Choroid plexus epithelial cell (primary cell): ENCODE measurements at regions not wholly inside any gene's neighbourhood (a gene's known extent, or its start where the extent isn't known, plus 50 kb on each side); places are given as distances from the start of the nearest gene placed in this dataset.

Experiments
- DNase-seq: peaks from one replicate; pipeline ENCODE4 v3.0.0-alpha.2; 2010; ENCODE audit warnings: low read depth
- H3K4me3 ChIP-seq: 2 replicates; pipeline ENCODE4 v1.5.1; 2011; ENCODE audit warnings: low read depth, mild to moderate bottlenecking, control low read depth, low read length, moderate library complexity
- TF ChIP-seq, protein P1 (sequence below): conservative IDR thresholded peaks from 2 replicates; pipeline ENCODE4 v1.5.1; 2011; ENCODE audit warnings: low read depth, mild to moderate bottlenecking, control low read depth, inconsistent platforms, low read length, moderate library complexity

DNA sequence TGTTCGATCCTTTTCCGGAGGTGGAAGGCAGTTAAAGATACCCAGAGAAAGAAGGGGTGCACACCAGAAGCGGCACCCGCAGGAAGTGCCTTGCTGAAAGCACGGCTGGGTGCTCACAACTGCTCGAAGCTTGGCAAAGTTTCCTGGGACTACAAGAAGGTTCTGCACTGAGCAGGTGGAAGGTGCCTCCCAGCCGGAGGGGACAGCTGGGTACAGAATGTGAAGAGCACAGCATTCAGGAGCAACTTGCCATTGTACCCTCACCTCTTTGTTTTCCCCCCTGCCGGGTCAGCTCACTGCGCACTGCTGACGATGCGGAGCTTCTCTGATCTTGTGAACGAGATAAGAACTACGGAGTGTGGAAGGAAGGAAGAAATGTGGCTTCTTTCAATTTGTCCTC, 289.2 kb downstream of the FBXW7 start:
- H3K4me3 ChIP-seq, result no peak overlapping the region
- DNase-seq, result no peak
- TF ChIP-seq, protein P1, sequence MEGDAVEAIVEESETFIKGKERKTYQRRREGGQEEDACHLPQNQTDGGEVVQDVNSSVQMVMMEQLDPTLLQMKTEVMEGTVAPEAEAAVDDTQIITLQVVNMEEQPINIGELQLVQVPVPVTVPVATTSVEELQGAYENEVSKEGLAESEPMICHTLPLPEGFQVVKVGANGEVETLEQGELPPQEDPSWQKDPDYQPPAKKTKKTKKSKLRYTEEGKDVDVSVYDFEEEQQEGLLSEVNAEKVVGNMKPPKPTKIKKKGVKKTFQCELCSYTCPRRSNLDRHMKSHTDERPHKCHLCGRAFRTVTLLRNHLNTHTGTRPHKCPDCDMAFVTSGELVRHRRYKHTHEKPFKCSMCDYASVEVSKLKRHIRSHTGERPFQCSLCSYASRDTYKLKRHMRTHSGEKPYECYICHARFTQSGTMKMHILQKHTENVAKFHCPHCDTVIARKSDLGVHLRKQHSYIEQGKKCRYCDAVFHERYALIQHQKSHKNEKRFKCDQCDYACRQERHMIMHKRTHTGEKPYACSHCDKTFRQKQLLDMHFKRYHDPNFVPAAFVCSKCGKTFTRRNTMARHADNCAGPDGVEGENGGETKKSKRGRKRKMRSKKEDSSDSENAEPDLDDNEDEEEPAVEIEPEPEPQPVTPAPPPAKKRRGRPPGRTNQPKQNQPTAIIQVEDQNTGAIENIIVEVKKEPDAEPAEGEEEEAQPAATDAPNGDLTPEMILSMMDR, result no peak

DNA sequence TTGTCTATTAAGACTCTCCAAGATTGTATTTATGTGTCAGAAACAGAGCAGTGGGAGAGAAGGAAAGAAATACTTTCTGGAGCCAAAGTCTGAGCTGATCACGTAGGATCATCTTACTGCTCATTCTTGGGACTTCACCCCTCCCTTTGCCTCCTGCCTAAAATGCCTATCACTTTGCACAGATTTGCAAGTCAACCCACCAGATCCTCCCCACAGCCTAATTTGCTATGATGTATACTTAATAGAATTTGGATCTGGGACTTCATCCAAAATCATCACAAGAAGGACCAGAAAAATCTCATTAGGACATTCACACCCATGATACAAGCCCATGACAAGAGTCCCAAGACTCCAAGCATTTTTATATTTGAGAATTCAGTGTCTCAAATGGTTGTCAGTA, 290.2 kb downstream of the FBXW7 start:
- TF ChIP-seq, protein P1, result no peak
- DNase-seq, result no peak
- no peak overlapping the region for H3K4me3 ChIP-seq

DNA sequence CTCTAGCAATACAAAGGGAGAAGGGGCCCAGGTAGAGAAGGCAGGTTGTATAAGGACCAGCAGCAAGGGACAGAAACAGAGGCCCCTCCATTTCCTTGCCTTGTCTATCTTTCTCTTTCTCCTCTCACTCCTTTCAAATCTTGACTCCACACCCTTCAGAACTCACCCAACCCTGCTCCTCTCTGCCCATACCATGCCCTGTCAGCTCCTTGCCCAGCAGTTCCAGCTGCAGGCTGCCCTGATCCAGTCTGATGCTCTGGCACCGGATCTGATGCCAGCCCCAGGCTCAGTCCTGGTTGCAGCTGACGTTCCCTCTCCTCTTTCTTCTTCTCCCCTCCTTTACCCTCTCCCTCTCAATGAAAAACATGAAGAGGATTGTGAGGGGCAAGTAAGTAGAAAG, 291.2 kb downstream of the FBXW7 start:
- no peak overlapping the region for H3K4me3 ChIP-seq
- DNase-seq, result no peak
- TF ChIP-seq, protein P1, result no peak

DNA sequence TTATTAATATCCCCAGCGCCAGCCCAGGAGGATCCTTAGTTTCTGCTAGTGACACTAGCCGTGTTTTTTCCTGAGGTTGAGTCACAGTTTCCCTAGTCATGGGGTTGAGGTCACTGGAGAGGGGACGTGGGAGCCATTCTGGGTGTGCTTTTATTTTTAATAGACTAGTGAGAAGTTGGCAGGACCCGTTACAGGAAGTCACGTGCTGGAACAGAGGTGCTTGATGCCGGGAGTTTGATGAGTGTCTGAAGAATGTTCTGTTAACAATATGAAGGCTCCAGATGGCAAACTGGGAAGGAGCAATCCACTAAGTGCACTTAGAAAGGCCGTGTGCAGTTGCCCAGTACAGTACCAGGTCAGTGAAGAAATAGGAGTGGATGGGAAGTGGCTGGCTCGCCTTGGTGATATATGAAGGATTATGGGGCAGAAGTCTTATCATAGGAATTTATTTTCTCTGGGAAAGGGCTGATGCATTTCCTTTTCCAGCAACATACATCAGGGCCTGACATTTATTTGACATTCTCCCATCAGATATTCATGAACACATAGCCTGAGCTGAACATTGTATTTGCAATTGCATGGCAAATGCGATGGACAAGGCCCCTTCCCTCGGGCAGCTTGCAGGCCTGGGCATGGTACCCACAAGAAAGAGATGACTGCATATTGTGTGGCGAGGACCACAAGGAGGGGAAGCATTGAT, 291.8 kb downstream of the FBXW7 start:
- no peak overlapping the region for H3K4me3 ChIP-seq
- TF ChIP-seq, protein P1, result no peak
- no peak for DNase-seq

DNA sequence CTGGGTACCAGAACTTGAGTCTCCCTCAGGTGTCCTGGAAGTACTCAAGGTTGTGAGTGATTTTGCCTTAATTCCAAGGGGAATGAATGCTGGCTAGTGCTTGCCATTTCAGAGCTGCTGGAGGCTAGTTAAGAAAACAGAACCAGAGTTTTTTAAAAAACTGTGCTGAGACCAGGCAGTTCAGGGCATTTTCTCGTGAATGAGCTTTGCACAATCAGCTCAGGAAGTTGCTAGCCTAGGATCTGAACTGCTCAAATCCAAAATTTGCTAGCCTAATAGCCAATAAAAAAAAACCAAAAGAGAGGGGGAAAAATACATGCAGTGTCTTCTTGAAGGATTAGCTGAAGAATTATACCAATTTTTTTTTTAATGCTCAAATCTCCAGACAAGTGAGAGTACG, 292.7 kb downstream of the FBXW7 start:
- no peak overlapping the region for H3K4me3 ChIP-seq
- TF ChIP-seq, protein P1, result no peak
- DNase-seq, result no peak

DNA sequence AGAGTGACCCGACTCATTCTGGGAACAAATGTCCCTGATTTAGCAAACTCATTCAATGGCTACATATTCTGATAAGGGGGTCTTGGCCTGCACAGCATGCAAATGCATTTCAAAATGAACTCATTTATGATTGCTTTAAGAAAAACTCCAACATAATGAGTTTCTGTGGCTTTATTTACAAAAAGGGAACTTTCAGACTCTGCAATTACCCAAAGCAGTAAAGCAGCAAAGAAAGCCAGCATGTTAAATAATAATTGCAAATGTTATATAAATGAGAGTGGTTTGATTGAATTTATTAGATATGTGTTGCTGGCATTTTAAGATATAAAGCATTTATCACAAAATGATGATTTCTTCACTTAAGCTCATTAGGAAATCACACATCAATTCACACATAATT, 295.7 kb downstream of the FBXW7 start:
- DNase-seq, result no peak
- no peak overlapping the region for H3K4me3 ChIP-seq
- TF ChIP-seq, protein P1, result no peak

DNA sequence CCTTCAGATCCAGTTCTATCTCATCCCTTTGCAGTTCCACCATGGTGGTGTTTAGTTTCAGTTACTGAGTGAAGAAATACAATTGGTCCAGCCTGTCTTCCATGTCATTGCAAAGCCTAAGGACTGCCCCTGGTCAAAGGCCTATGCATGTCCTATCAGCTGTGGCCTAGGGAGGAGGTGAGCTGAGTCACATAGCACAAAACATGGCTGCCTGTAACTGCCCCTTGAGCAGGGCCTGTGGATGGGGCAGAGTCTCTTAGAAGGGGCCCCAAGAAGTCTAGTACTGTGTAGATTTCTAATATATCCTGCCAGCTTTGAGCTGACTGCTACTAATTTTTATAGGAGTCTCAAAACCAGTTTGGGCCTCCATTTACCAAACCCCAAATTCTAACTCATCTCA, 296.7 kb downstream of the FBXW7 start:
- TF ChIP-seq, protein P1, result no peak
- no peak for DNase-seq
- H3K4me3 ChIP-seq, result no peak overlapping the region
